Stimulated activated effector memory CD8-positive, alpha-beta T cell treated with anti-CD3 and anti-CD28 coated beads, Interleukin-12 subunit alpha, Interleukin-12 subunit beta, amount 100 ng/mL, for 72 hours (primary cell): ENCODE measurements at regions not wholly inside any gene's neighbourhood (a gene's known extent, or its start where the extent isn't known, plus 50 kb on each side); places are given as distances from the start of the nearest gene placed in this dataset.

Experiments
- ATAC-seq: fragments of 150-1000 bp; cut with Tn5 transposase; 2 replicates; pipeline ENCODE4 v1.10.0; 2021
- DNase-seq, 2 donors: peaks; one replicate each; pipeline ENCODE4 v3.0.0; 2021 to 2022; ENCODE audit warnings: low spot score in 2 of 2
- H3K27ac Mint-ChIP-seq: one replicate; pipeline ENCODE4 v1.8.0; 2022; ENCODE audit warnings: mild to moderate bottlenecking, mixed read lengths
- H3K36me3 Mint-ChIP-seq: one replicate; pipeline ENCODE4 v1.8.0; 2022; ENCODE audit warnings: mild to moderate bottlenecking, mixed read lengths
- H3K4me1 Mint-ChIP-seq: one replicate; pipeline ENCODE4 v1.8.0; 2022; ENCODE audit warnings: mixed read lengths
- H3K4me3 Mint-ChIP-seq: one replicate; pipeline ENCODE4 v1.8.0; 2022; ENCODE audit warnings: mild to moderate bottlenecking, mixed read lengths
- H3K9me3 Mint-ChIP-seq: one replicate; pipeline ENCODE4 v1.8.0; 2022; ENCODE audit warnings: mixed read lengths

DNA sequence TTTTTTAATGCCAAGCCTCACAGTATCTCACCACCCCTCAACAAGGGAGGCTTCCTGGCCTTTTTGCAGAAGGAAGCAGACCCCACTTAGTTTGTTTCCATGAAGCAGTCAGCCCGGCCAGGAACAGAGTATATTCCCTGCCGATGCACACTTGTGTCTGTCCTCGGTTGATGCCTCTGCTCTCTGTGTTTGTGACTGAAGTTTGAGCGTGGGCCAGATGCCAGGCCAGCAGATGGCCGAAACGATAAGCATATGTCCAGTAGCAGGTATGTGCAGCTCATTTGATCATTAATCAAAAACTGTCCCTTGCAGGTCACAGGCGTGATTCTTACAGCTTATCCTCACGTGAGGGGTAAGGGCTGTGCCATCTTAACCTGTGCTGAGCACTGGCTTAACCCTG is 144.0 kb downstream of the IRS2 start:
- Mint-ChIP-seq H3K4me3 (no peak overlapping the region), H3K4me1 (no peaks in the 10 kb centered on the region), H3K36me3 (no peaks in the 10 kb centered on the region), H3K27ac (no peak overlapping the region), H3K9me3 (peaks cover 13% of the 10 kb centered on the region)
- no peak for ATAC-seq
- DNase-seq: no peak

DNA sequence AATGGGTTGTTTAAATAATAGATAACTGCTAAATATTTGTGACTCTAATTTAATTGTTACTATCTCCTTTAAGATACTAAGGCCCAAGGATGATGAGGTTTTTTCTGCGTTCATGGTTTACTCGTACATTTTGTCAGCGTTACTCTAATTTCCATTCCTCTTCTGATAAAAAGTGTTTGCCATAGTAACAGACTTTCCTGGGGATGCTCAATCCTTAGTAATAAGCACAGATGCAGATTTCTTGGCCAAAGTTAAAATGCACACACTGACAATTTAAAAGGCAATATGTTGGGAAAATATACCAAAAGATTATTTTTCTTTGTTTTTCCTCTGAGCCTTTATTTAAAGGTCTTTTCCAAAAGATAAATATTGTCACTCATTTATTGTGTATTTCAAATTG is 149.6 kb downstream of the IRS2 start:
- Mint-ChIP-seq H3K36me3 (no peaks in the 10 kb centered on the region), H3K4me3 (no peak overlapping the region), H3K9me3 (peaks cover 26% of the 10 kb centered on the region), H3K4me1 (no peaks in the 10 kb centered on the region), H3K27ac (no peak overlapping the region)
- DNase-seq: no peak
- no peak for ATAC-seq

DNA sequence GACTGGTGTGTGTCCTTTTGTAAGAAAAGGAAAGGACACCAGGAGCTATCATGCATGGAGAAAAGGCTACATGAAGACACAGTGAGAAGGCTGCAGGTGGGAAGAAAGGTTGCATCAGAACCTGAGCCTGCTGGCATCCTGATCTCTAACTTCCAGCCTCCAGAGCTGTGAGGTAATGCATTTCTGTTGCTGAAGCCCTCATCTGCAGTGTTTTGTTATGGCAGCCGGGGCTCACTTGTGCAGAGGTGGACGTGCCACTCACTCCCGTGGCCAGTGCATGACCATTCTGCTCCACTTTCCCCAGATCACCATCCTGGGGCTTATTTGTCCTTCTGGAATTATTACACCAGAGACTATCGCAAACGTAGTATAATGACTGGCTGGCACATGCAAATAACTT is 155.3 kb downstream of the IRS2 start:
- H3K36me3 Mint-ChIP-seq: no peaks in the 10 kb centered on the region

GRCh38 chr13:109630271-109630670 is 156.1 kb downstream of the IRS2 start:
- Mint-ChIP-seq H3K9me3 (peaks cover 13% of the 10 kb centered on the region), H3K27ac (no peak overlapping the region), H3K36me3 (no peaks in the 10 kb centered on the region), H3K4me3 (no peak overlapping the region), H3K4me1 (no peaks in the 10 kb centered on the region)
- ATAC-seq (no peak), DNase-seq (no peak)

More for the DNA sequence above, 155.3 kb downstream of the IRS2 start:
- no peak overlapping the region for H3K4me3 Mint-ChIP-seq
- no peak for DNase-seq
- H3K27ac Mint-ChIP-seq: no peak overlapping the region
- no peaks in the 10 kb centered on the region for H3K4me1 Mint-ChIP-seq
- peaks cover 14% of the 10 kb centered on the region for H3K9me3 Mint-ChIP-seq
- ATAC-seq: no peak

- Mint-ChIP-seq H3K9me3 (peaks cover 8% of the 10 kb centered on the region), H3K4me1 (no peaks in the 10 kb centered on the region), H3K36me3 (no peaks in the 10 kb centered on the region), H3K4me3 (no peak overlapping the region), H3K27ac (no peak overlapping the region)
- ATAC-seq (no peak), DNase-seq (no peak)
Observed at GRCh38 chr13:109629737-109630136, 156.6 kb downstream of the IRS2 start.

DNA sequence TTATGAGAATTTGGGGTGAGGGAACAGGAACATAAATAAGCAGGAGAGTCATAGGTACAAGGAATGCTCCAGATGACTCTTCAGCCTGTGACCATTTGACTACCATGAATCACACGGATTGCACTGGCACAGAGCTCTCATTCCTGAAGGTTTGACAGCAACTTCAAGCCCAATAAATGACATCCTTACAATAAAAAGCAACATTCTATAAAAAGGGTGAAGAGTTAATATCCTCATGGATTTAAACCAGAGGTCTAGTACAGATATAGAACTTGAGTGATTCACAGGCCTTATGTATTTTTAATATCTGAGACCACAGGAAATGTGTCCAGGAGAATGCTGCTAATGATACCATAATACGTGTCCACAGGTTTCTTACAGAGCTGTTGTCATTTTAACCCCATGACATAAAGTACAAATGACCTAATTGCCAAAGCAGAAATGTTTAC is 158.1 kb downstream of the IRS2 start:
- Mint-ChIP-seq H3K9me3 (peaks cover 8% of the 10 kb centered on the region), H3K36me3 (no peaks in the 10 kb centered on the region), H3K27ac (no peak overlapping the region), H3K4me1 (no peaks in the 10 kb centered on the region), H3K4me3 (no peak overlapping the region)
- ATAC-seq (no peak), DNase-seq (no peak)

DNA sequence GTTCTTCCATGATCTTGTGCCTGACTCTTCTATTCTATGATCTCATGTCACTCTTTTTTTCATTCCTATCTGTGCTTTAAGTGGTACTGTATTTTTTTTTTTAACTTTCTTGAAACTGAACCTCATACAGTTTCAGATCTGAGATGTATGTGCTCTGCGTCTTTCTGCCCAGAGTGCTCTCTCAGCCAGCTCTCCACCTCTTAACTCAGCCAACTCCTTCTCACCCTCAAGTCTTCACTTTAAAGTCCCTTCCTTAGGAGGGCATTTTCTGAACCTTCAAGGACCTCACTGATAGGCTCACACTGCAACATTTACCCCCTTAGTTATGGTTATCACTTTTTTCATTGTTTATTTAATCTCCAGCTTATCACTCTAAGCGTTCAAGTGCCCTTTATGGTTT is 158.7 kb downstream of the IRS2 start:
- Mint-ChIP-seq H3K4me1 (no peaks in the 10 kb centered on the region), H3K36me3 (no peaks in the 10 kb centered on the region), H3K27ac (no peak overlapping the region), H3K4me3 (no peak overlapping the region), H3K9me3 (peaks cover 4% of the 10 kb centered on the region)
- DNase-seq: no peak
- no peak for ATAC-seq

GRCh38 chr13:109626386-109627171 is 159.8 kb downstream of the IRS2 start:
- Mint-ChIP-seq H3K4me1 (no peaks in the 10 kb centered on the region), H3K27ac (no peak overlapping the region), H3K4me3 (no peak overlapping the region), H3K9me3 (peaks cover 4% of the 10 kb centered on the region), H3K36me3 (no peaks in the 10 kb centered on the region)
- DNase-seq: no peak
- no peak for ATAC-seq

DNA sequence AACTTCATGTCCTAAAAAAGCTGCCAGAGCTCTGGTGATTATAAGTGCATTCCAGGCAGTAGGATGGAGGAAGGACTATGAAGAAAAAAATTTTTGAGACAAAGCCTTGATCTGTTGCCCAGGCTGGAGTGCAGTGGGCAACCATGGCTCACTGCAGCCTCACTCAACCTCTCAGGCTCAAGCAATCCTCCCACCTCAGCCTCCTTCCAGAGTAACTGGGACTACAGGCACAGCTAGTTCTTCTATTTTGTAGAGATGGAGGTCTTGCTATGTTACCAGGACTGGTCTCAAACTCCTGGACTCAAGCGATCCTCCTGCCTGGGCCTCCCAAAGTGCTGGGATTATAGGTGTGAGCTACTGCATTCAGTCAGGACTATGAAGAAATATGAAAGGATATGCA is 161.2 kb downstream of the IRS2 start:
- H3K27ac Mint-ChIP-seq: no peak overlapping the region
- H3K4me3 Mint-ChIP-seq: no peak overlapping the region
- DNase-seq (no peak), ATAC-seq (no peak)
- H3K4me1 Mint-ChIP-seq: no peaks in the 10 kb centered on the region
- peaks cover 4% of the 10 kb centered on the region for H3K9me3 Mint-ChIP-seq
- H3K36me3 Mint-ChIP-seq: no peaks in the 10 kb centered on the region

GRCh38 chr13:109622006-109622405 is 164.4 kb downstream of the IRS2 start:
- Mint-ChIP-seq H3K36me3 (no peaks in the 10 kb centered on the region), H3K9me3 (peaks cover 3% of the 10 kb centered on the region), H3K4me3 (no peak overlapping the region), H3K4me1 (no peaks in the 10 kb centered on the region), H3K27ac (no peak overlapping the region)
- ATAC-seq: no peak
- no peak for DNase-seq

DNA sequence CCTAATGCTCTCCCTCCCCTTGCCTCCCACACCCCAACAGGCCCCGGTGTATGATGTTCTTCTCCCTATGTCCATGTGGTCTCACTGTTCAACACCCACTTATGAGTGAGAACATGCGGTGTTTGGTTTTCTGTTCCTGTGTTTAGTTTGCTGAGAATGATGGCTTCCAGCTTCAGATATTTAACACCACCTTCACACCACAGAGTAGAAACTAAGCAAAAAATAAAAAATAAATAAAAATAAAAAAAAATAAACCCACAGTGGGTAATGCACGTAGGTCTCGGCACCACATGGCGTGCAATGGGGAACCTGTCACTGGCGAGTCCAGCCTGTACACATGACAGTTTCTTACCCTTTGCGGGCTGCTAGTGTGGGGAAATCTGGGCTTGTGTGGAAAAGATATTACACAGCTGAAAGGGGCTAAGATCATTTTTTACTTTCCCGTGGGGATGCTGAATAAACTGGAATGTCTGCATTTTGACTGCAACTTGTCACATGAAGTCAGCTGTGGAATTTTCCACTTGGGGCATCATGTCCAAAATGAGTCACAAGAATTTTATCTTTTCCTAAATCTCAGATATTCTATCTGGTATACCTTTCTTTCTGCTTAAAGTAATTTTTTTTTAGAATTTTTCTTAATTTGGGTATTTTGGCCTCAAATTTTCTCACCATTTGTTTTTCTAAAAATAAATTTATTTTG is 170.5 kb downstream of the IRS2 start:
- H3K27ac Mint-ChIP-seq: no peak overlapping the region
- no peaks in the 10 kb centered on the region for H3K36me3 Mint-ChIP-seq
- H3K4me3 Mint-ChIP-seq: no peak overlapping the region
- H3K4me1 Mint-ChIP-seq: no peaks in the 10 kb centered on the region
- DNase-seq: no peak
- no peaks in the 10 kb centered on the region for H3K9me3 Mint-ChIP-seq
- ATAC-seq: no peak

DNA sequence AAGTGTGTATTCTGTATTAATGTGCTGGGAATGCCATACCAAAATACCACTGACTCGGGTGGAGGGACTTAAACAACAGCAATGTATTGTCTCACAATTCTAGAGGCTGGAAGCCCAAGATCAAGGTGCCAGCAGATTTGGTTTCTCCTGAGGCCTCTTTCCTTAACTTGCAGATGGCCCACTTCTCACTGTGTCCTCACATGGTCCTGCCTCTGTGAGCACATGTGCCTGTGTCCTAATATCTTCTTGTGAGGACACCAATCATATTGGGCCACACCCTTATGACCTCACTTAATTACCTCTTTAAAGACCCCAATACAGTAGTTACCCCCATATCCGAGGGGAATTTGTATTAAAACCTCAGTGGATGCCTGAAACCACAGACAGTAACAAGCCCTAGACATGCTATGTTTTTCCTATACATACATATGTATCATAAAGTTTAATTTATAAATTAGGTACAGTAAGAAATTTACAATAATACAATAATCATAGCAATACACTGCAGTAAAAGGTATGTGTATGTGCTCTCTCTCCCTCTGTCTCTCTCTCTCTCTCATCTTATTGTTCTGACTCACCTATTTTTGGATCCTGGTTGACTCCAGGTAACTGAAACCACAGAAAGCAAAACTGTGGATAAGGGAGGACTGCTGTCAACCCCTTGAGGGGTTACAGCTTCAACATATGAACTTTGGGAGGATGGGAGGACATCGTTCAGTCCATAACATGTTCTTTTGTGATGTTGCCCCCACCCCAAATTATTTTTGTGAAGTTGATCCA is 174.3 kb downstream of the IRS2 start:
- no peak overlapping the region for H3K4me3 Mint-ChIP-seq
- H3K4me1 Mint-ChIP-seq: no peaks in the 10 kb centered on the region
- no peaks in the 10 kb centered on the region for H3K36me3 Mint-ChIP-seq
- H3K27ac Mint-ChIP-seq: no peak overlapping the region
- H3K9me3 Mint-ChIP-seq: peaks cover 2% of the 10 kb centered on the region
- DNase-seq (no peak), ATAC-seq (no peak)

DNA sequence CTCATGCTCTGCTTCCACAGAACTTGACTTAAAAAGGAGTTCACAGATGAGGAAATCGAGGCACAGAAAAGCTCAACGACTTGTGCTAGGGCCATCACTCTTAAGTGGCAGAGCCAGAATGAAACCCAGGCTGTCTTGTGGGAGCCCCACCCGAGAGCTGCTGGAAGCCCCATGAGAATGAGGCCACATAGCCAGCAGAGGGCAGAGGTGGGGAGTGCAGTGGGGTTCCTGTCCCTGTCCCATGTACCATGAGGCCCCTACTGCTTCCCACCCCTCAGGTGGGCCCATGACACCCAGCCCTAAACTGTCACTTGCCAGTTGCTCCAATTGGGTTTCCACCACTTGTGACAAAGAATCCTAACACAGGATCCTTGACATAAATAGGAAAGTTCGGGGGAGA is 175.9 kb downstream of the IRS2 start:
- peak; percentile 61 for ATAC-seq
- peak in 1 of 2 donors; percentile 3 for DNase-seq
- Mint-ChIP-seq H3K36me3 (no peaks in the 10 kb centered on the region), H3K4me3 (no peak overlapping the region), H3K9me3 (peaks cover 3% of the 10 kb centered on the region), H3K4me1 (no peaks in the 10 kb centered on the region), H3K27ac (no peak overlapping the region)

- no peak overlapping the region for H3K4me3 Mint-ChIP-seq
- H3K27ac Mint-ChIP-seq: no peak overlapping the region
- DNase-seq (no peak), ATAC-seq (no peak)
- H3K4me1 Mint-ChIP-seq: no peaks in the 10 kb centered on the region
- H3K36me3 Mint-ChIP-seq: no peaks in the 10 kb centered on the region
- H3K9me3 Mint-ChIP-seq: peaks cover 3% of the 10 kb centered on the region
Observed at GRCh38 chr13:109608503-109608902, 177.9 kb downstream of the IRS2 start.

- no peak overlapping the region for H3K4me3 Mint-ChIP-seq
- H3K9me3 Mint-ChIP-seq: peaks cover 3% of the 10 kb centered on the region
- no peak for DNase-seq
- H3K27ac Mint-ChIP-seq: no peak overlapping the region
- H3K36me3 Mint-ChIP-seq: no peaks in the 10 kb centered on the region
- no peaks in the 10 kb centered on the region for H3K4me1 Mint-ChIP-seq
- no peak for ATAC-seq
Observed at GRCh38 chr13:109608059-109608458, 178.3 kb downstream of the IRS2 start.
